Fibroblast of villous mesenchyme (primary cell): ENCODE measurements at regions not wholly inside any gene's neighbourhood (a gene's known extent, or its start where the extent isn't known, plus 50 kb on each side); places are given as distances from the start of the nearest gene placed in this dataset.

Source experiments
- DNase-seq: peaks from one replicate; pipeline ENCODE4 v3.0.0-alpha.2; 2010; ENCODE audit warnings: low read depth
- H3K4me3 ChIP-seq: 2 replicates; pipeline ENCODE4 v1.5.1; 2011; ENCODE audit warnings: low read depth, mild to moderate bottlenecking, low read length
- CTCF ChIP-seq: IDR thresholded peaks from 2 replicates; pipeline ENCODE4 v1.5.1; 2012; ENCODE audit warnings: low read depth, mild to moderate bottlenecking, low read length; ENCODE audit not compliant: insufficient read depth

- no peak for DNase-seq
- H3K4me3 ChIP-seq, result no peak overlapping the region
- TF ChIP-seq CTCF, result no peak
These were observed 556.7 kb downstream of the FAM181B start for GRCh38 chr11:82176945-82177344.

GRCh38 chr11:82176365-82176764, 557.3 kb downstream of the FAM181B start:
- no peak for DNase-seq
- no peak overlapping the region for H3K4me3 ChIP-seq
- no peak for TF ChIP-seq CTCF

GRCh38 chr11:82174610-82175009, 559.1 kb downstream of the FAM181B start:
- no peak for DNase-seq
- TF ChIP-seq CTCF, result peak; percentile 12
- no peak overlapping the region for H3K4me3 ChIP-seq

GRCh38 chr11:82146789-82147188, 586.9 kb downstream of the FAM181B start:
- no peak for DNase-seq
- no peak overlapping the region for H3K4me3 ChIP-seq
- no peak for TF ChIP-seq CTCF

- no peak overlapping the region for H3K4me3 ChIP-seq
- no peak for DNase-seq
- no peak for TF ChIP-seq CTCF
These were observed 614.7 kb downstream of the FAM181B start for GRCh38 chr11:82118946-82119345.

GRCh38 chr11:82117362-82117761, 616.3 kb downstream of the FAM181B start:
- no peak for DNase-seq
- H3K4me3 ChIP-seq, result no peak overlapping the region
- no peak for TF ChIP-seq CTCF

GRCh38 chr11:82105331-82105998, 628.2 kb downstream of the FAM181B start:
- no peak for TF ChIP-seq CTCF
- no peak for DNase-seq
- H3K4me3 ChIP-seq, result no peak overlapping the region
